ENCODE measurements at regions not wholly inside any gene's neighbourhood (a gene's known extent, or its start where the extent isn't known, plus 50 kb on each side); places are given as distances from the start of the nearest gene placed in this dataset.

GRCh38 chr12:84741692-84742091 lies 170.9 kb downstream of the SLC6A15 start:
- DNase-seq (ENCODE audit: low spot score) = no peak

- no peak for DNase-seq (ENCODE audit: low spot score)
Measured at GRCh38 chr12:84741031-84741430, 171.6 kb downstream of the SLC6A15 start.

- no peak for DNase-seq (ENCODE audit: low spot score)
Measured at GRCh38 chr12:84740602-84741001, 172.0 kb downstream of the SLC6A15 start.

GRCh38 chr12:84738481-84738972 lies 174.1 kb downstream of the SLC6A15 start:
- DNase-seq (ENCODE audit: low spot score) = no peak

- no peak for DNase-seq (ENCODE audit: low spot score)
Measured at GRCh38 chr12:84732828-84733340, 179.7 kb downstream of the SLC6A15 start.

GRCh38 chr12:84730561-84731162 lies 181.9 kb downstream of the SLC6A15 start:
- no peak for DNase-seq (ENCODE audit: low spot score)

GRCh38 chr12:84727961-84728360 lies 184.6 kb downstream of the SLC6A15 start:
- no peak for DNase-seq (ENCODE audit: low spot score)

- no peak for DNase-seq (ENCODE audit: low spot score)
Measured at GRCh38 chr12:84726780-84727179, 185.8 kb downstream of the SLC6A15 start.

GRCh38 chr12:84723988-84724387 lies 188.6 kb downstream of the SLC6A15 start:
- DNase-seq (ENCODE audit: low spot score) = no peak

- DNase-seq (ENCODE audit: low spot score) = no peak
Measured at GRCh38 chr12:84719997-84720396, 192.6 kb downstream of the SLC6A15 start.

- no peak for DNase-seq (ENCODE audit: low spot score)
Measured at GRCh38 chr12:84718906-84719305, 193.7 kb downstream of the SLC6A15 start.

- no peak for DNase-seq (ENCODE audit: low spot score)
Measured at GRCh38 chr12:84712747-84713146, 199.9 kb downstream of the SLC6A15 start.

GRCh38 chr12:84706374-84706773 lies 206.2 kb downstream of the SLC6A15 start:
- no peak for DNase-seq (ENCODE audit: low spot score)

GRCh38 chr12:84704856-84705255 lies 207.7 kb downstream of the SLC6A15 start:
- DNase-seq (ENCODE audit: low spot score) = no peak

- no peak for DNase-seq (ENCODE audit: low spot score)
Measured at GRCh38 chr12:84702001-84702400, 210.6 kb downstream of the SLC6A15 start.

- DNase-seq (ENCODE audit: low spot score) = no peak
Measured at GRCh38 chr12:84701041-84701440, 211.6 kb downstream of the SLC6A15 start.

- DNase-seq (ENCODE audit: low spot score) = no peak
Measured at GRCh38 chr12:84698576-84699333, 213.8 kb downstream of the SLC6A15 start.

- no peak for DNase-seq (ENCODE audit: low spot score)
Measured at GRCh38 chr12:84696908-84697540, 215.6 kb downstream of the SLC6A15 start.

GRCh38 chr12:84696281-84696680 lies 216.3 kb downstream of the SLC6A15 start:
- no peak for DNase-seq (ENCODE audit: low spot score)

- no peak for DNase-seq (ENCODE audit: low spot score)
Measured at GRCh38 chr12:84694116-84694515, 218.5 kb downstream of the SLC6A15 start.

GRCh38 chr12:84692071-84692470 lies 220.5 kb downstream of the SLC6A15 start:
- no peak for DNase-seq (ENCODE audit: low spot score)

GRCh38 chr12:84691266-84691665 lies 221.3 kb downstream of the SLC6A15 start:
- DNase-seq (ENCODE audit: low spot score) = no peak
